Neural progenitor cell (in vitro differentiated cells): ENCODE measurements at regions not wholly inside any gene's neighbourhood (a gene's known extent, or its start where the extent isn't known, plus 50 kb on each side); places are given as distances from the start of the nearest gene placed in this dataset.

Experiments used
- DNase-seq: peaks from one replicate; pipeline ENCODE4 v3.0.0-alpha.2; 2016; ENCODE audit warnings: low spot score
- H2AFZ ChIP-seq: fragments of 200-600 bp; sonication (generic); replicated peaks from 2 replicates; pipeline ENCODE4 v1.6.1; 2016; ENCODE audit warnings: antibody characterized with exemption
- H3F3A ChIP-seq: fragments of 200-600 bp; sonication (generic); 2 replicates; pipeline ENCODE4 v1.6.1; 2016; ENCODE audit warnings: antibody characterized with exemption, low read depth
- H3K27ac ChIP-seq: fragments of 200-600 bp; sonication (generic); 2 replicates; pipeline ENCODE4 v1.5.1; 2016; ENCODE audit warnings: mild to moderate bottlenecking
- H3K27me3 ChIP-seq: fragments of 200-600 bp; sonication (generic); 2 replicates; pipeline ENCODE4 v1.6.1; 2016; ENCODE audit warnings: mild to moderate bottlenecking, moderate library complexity
- H3K36me3 ChIP-seq: fragments of 200-600 bp; sonication (generic); 2 replicates; pipeline ENCODE4 v1.5.1; 2016
- H3K4me1 ChIP-seq: fragments of 200-600 bp; sonication (generic); 2 replicates; pipeline ENCODE4 v1.6.1; 2016; ENCODE audit warnings: mixed run types
- H3K4me2 ChIP-seq: fragments of 200-600 bp; sonication (generic); 2 replicates; pipeline ENCODE4 v1.6.1; 2016
- H3K4me3 ChIP-seq: fragments of 200-600 bp; sonication (generic); 2 replicates; pipeline ENCODE4 v1.5.1; 2016
- H3K79me2 ChIP-seq: fragments of 200-600 bp; sonication (generic); 2 replicates; pipeline ENCODE4 v1.6.1; 2016; ENCODE audit warnings: low read depth
- H3K9ac ChIP-seq: fragments of 200-600 bp; sonication (generic); 2 replicates; pipeline ENCODE4 v1.6.1; 2016
- H3K9me3 ChIP-seq: fragments of 200-600 bp; sonication (generic); 2 replicates; pipeline ENCODE4 v1.5.1; 2016; ENCODE audit warnings: low read depth
- H4K20me1 ChIP-seq: fragments of 200-600 bp; sonication (generic); 2 replicates; pipeline ENCODE4 v1.6.1; 2016; ENCODE audit warnings: low read depth
- H3K27ac Mint-ChIP-seq: 3 replicates; pipeline ENCODE4 v1.8.0; 2021; ENCODE audit warnings: mixed read lengths
- H3K27me3 Mint-ChIP-seq: 2 replicates; pipeline ENCODE4 v1.8.0; 2022; ENCODE audit warnings: low read depth, mild to moderate bottlenecking, inconsistent platforms, moderate library complexity, mixed read lengths; ENCODE audit not compliant: insufficient read depth
- H3K36me3 Mint-ChIP-seq: 3 replicates; pipeline ENCODE4 v1.8.0; 2021; ENCODE audit warnings: mixed read lengths
- H3K4me1 Mint-ChIP-seq: 3 replicates; pipeline ENCODE4 v1.8.0; 2021; ENCODE audit warnings: mixed read lengths
- H3K4me3 Mint-ChIP-seq: 3 replicates; pipeline ENCODE4 v1.8.0; 2021; ENCODE audit warnings: mild to moderate bottlenecking, moderate library complexity, mixed read lengths
- H3K9me3 Mint-ChIP-seq: 3 replicates; pipeline ENCODE4 v1.8.0; 2020; ENCODE audit warnings: mixed read lengths
- EZH2 ChIP-seq: fragments of 200-600 bp; sonication (generic); IDR thresholded peaks from 2 replicates; pipeline ENCODE4 v1.6.1; 2017; ENCODE audit warnings: antibody characterized with exemption, mild to moderate bottlenecking, moderate library complexity
- EZH2phosphoT487 ChIP-seq: fragments of 200-600 bp; sonication (generic); IDR thresholded peaks from 2 replicates; pipeline ENCODE4 v1.6.1; 2017; ENCODE audit warnings: antibody characterized with exemption
- TF ChIP-seq, protein P1 (sequence below): fragments of 200-600 bp; sonication (generic); IDR thresholded peaks from 2 replicates; pipeline ENCODE4 v1.5.1; 2017; ENCODE audit warnings: antibody characterized with exemption, mild to moderate bottlenecking

DNA sequence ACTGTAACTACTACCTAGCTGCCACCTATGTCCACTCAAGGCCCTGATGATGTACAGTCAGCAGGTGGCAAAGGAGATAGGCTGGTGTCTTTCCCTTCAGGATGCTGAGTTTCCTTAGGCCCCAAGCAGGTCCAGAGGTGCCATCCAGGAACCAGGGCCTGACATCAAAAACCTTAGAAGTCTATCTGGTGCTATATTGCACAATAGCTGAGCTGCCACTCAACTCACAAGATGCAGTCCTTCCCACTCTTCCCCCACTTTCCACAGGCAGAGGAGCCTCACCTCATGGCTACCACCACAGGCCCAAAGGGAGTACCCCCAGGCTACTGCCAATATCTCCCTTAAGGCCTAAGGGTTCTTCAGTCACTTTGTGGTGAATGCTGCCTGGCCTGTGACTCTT, 83.9 kb upstream of the ZNF827 start:
- Mint-ChIP-seq H3K9me3 (no peaks in the 10 kb centered on the region), H3K4me3 (no peak overlapping the region), H3K27ac (no peak overlapping the region), H3K27me3 (no peaks in the 10 kb centered on the region), H3K4me1 (no peaks in the 10 kb centered on the region), H3K36me3 (no peaks in the 10 kb centered on the region)
- H2AFZ ChIP-seq, result no peak overlapping the region
- no peak overlapping the region for H3K4me3 ChIP-seq
- no peak overlapping the region for H3K27ac ChIP-seq
- no peak for DNase-seq
- no peak overlapping the region for H3K9ac ChIP-seq
- H3K36me3 ChIP-seq, result no peaks in the 10 kb centered on the region
- H3F3A ChIP-seq, result no peaks in the 10 kb centered on the region
- no peak overlapping the region for H3K4me2 ChIP-seq
- no peaks in the 10 kb centered on the region for H3K79me2 ChIP-seq
- TF ChIP-seq EZH2phosphoT487 (no peak), EZH2 (no peak)
- TF ChIP-seq, protein P1, sequence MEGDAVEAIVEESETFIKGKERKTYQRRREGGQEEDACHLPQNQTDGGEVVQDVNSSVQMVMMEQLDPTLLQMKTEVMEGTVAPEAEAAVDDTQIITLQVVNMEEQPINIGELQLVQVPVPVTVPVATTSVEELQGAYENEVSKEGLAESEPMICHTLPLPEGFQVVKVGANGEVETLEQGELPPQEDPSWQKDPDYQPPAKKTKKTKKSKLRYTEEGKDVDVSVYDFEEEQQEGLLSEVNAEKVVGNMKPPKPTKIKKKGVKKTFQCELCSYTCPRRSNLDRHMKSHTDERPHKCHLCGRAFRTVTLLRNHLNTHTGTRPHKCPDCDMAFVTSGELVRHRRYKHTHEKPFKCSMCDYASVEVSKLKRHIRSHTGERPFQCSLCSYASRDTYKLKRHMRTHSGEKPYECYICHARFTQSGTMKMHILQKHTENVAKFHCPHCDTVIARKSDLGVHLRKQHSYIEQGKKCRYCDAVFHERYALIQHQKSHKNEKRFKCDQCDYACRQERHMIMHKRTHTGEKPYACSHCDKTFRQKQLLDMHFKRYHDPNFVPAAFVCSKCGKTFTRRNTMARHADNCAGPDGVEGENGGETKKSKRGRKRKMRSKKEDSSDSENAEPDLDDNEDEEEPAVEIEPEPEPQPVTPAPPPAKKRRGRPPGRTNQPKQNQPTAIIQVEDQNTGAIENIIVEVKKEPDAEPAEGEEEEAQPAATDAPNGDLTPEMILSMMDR, result no peak
- H3K27me3 ChIP-seq, result no peaks in the 10 kb centered on the region
- no peaks in the 10 kb centered on the region for H3K9me3 ChIP-seq
- H4K20me1 ChIP-seq, result no peaks in the 10 kb centered on the region
- no peaks in the 10 kb centered on the region for H3K4me1 ChIP-seq

DNA sequence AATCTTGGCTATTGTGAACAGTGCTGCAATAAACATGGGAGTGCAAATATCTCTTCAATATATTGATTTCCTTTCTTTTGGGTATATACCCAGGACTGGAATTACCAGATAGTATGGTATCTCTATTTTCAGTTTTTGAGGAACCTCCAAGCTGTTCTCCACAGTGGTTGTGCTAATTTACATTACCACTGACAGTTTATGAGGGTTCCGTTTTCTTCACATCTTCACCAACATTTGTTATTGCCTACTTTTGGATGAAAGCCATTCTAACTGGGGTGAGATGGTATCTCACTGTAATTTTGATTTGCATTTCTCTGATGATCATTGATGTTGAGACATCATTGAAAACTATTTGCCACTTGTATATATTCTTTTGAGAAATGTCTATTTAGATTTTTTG, 79.6 kb upstream of the ZNF827 start:
- H3K9me3 ChIP-seq, result no peaks in the 10 kb centered on the region
- Mint-ChIP-seq H3K36me3 (no peaks in the 10 kb centered on the region), H3K27ac (no peak overlapping the region), H3K9me3 (no peaks in the 10 kb centered on the region), H3K4me1 (no peaks in the 10 kb centered on the region), H3K27me3 (no peaks in the 10 kb centered on the region), H3K4me3 (no peak overlapping the region)
- H4K20me1 ChIP-seq, result no peaks in the 10 kb centered on the region
- no peak overlapping the region for H3K4me2 ChIP-seq
- no peaks in the 10 kb centered on the region for H3F3A ChIP-seq
- H2AFZ ChIP-seq, result no peak overlapping the region
- TF ChIP-seq EZH2 (no peak), EZH2phosphoT487 (no peak)
- TF ChIP-seq, protein P1, result no peak
- H3K4me1 ChIP-seq, result no peaks in the 10 kb centered on the region
- no peak overlapping the region for H3K9ac ChIP-seq
- H3K27me3 ChIP-seq, result no peaks in the 10 kb centered on the region
- no peaks in the 10 kb centered on the region for H3K79me2 ChIP-seq
- no peak overlapping the region for H3K27ac ChIP-seq
- H3K36me3 ChIP-seq, result no peaks in the 10 kb centered on the region
- no peak overlapping the region for H3K4me3 ChIP-seq
- no peak for DNase-seq

DNA sequence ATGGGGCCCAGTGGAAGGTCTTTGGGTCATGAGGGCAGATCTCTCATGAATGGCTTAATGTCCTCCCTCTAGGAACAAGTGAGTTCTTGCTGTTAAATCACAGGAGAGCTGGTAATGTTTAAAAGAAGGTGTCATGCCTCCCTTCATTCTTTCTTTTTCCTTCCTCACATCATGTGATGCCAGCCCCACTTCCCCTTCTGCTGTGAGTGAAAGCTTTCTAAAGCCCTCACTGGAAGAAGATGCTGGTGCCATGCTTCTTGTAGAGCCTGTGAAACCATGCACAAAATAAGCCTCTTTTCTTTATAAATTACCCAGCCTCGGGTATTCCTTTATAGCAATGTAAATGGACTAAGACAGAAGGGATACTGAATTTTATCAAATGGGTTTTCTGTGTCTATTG, 66.1 kb upstream of the ZNF827 start:
- Mint-ChIP-seq H3K27ac (no peak overlapping the region), H3K36me3 (no peaks in the 10 kb centered on the region)

More for the DNA sequence above, 66.1 kb upstream of the ZNF827 start:
- no peaks in the 10 kb centered on the region for H3K4me1 Mint-ChIP-seq
- peaks cover 3% of the 10 kb centered on the region for H3K27me3 Mint-ChIP-seq
- H3K27ac ChIP-seq, result no peak overlapping the region
- H3K4me2 ChIP-seq, result no peak overlapping the region
- H3K9ac ChIP-seq, result no peak overlapping the region
- H3K27me3 ChIP-seq, result no peaks in the 10 kb centered on the region
- H4K20me1 ChIP-seq, result no peaks in the 10 kb centered on the region
- H3F3A ChIP-seq, result no peaks in the 10 kb centered on the region
- H3K79me2 ChIP-seq, result no peaks in the 10 kb centered on the region
- H2AFZ ChIP-seq, result no peak overlapping the region
- peaks cover 9% of the 10 kb centered on the region for H3K9me3 Mint-ChIP-seq
- no peaks in the 10 kb centered on the region for H3K4me1 ChIP-seq
- no peak for DNase-seq
- H3K36me3 ChIP-seq, result no peaks in the 10 kb centered on the region
- TF ChIP-seq, protein P1, result no peak
- TF ChIP-seq EZH2phosphoT487 (no peak), EZH2 (no peak)
- no peak overlapping the region for H3K4me3 ChIP-seq
- no peak overlapping the region for H3K4me3 Mint-ChIP-seq
- peaks cover 4% of the 10 kb centered on the region for H3K9me3 ChIP-seq
